ENCODE measurements at regions not wholly inside any gene's neighbourhood (a gene's known extent, or its start where the extent isn't known, plus 50 kb on each side); places are given as distances from the start of the nearest gene placed in this dataset.

- no peak for TF ChIP-seq PATZ1 (CRISPR knock-in tag; IDR thresholded peaks at IDR 0.05; ENCODE audit: borderline replicate concordance)
- TF ChIP-seq ZNF8 (CRISPR knock-in tag; IDR thresholded peaks at IDR 0.05) = no peak
- TF ChIP-seq POU6F1 (CRISPR knock-in tag; IDR thresholded peaks at IDR 0.05; ENCODE audit: borderline replicate concordance, low read depth) = no peak
- no peak for TF ChIP-seq ZNF565 (CRISPR knock-in tag; conservative IDR thresholded peaks at IDR 0.05; ENCODE audit: low read depth)
- no peak for TF ChIP-seq GLIS3 (CRISPR knock-in tag; IDR thresholded peaks at IDR 0.05)
These were observed 94.0 kb upstream of the TBL1X start (continued) for GRCh38 chrX:9370893-9371292.

- no peak for TF ChIP-seq CSDC2 (CRISPR knock-in tag; IDR thresholded peaks at IDR 0.05)
- no peak for TF ChIP-seq ZFP30 (CRISPR knock-in tag; IDR thresholded peaks at IDR 0.05)
- no peak for TF ChIP-seq PATZ1 (CRISPR knock-in tag; IDR thresholded peaks at IDR 0.05; ENCODE audit: borderline replicate concordance)
- TF ChIP-seq RARB (CRISPR knock-in tag; IDR thresholded peaks at IDR 0.05) = no peak
- TF ChIP-seq GLIS3 (CRISPR knock-in tag; IDR thresholded peaks at IDR 0.05) = no peak
- no peak for TF ChIP-seq BACH2 (CRISPR knock-in tag; IDR thresholded peaks at IDR 0.05; ENCODE audit: borderline replicate concordance)
- no peak for ATAC-seq
These were observed 92.0 kb upstream of the TBL1X start for GRCh38 chrX:9372866-9373265.

- no peak for ATAC-seq
- no peak for TF ChIP-seq ZNF8 (CRISPR knock-in tag; IDR thresholded peaks at IDR 0.05)
- no peak for TF ChIP-seq PATZ1 (CRISPR knock-in tag; IDR thresholded peaks at IDR 0.05; ENCODE audit: borderline replicate concordance)
- TF ChIP-seq CREB5 (CRISPR knock-in tag; IDR thresholded peaks at IDR 0.05; ENCODE audit: low read depth) = no peak
- no peak for TF ChIP-seq GLIS3 (CRISPR knock-in tag; IDR thresholded peaks at IDR 0.05)
- no peak for TF ChIP-seq CSDC2 (CRISPR knock-in tag; IDR thresholded peaks at IDR 0.05)
- TF ChIP-seq ARNTL (CRISPR knock-in tag; IDR thresholded peaks at IDR 0.05; ENCODE audit: borderline replicate concordance, low read depth) = no peak
- TF ChIP-seq ZFP3 (CRISPR knock-in tag; IDR thresholded peaks at IDR 0.05) = no peak
- no peak for TF ChIP-seq CSRNP3 (CRISPR knock-in tag; IDR thresholded peaks at IDR 0.05)
- no peak for TF ChIP-seq TSHZ2 (CRISPR knock-in tag; IDR thresholded peaks at IDR 0.05)
- TF ChIP-seq BACH2 (CRISPR knock-in tag; IDR thresholded peaks at IDR 0.05; ENCODE audit: borderline replicate concordance) = no peak
- TF ChIP-seq POU6F1 (CRISPR knock-in tag; IDR thresholded peaks at IDR 0.05; ENCODE audit: borderline replicate concordance, low read depth) = no peak
- TF ChIP-seq OSR1 (CRISPR knock-in tag; IDR thresholded peaks at IDR 0.05) = no peak
- TF ChIP-seq TCF4 (CRISPR knock-in tag; IDR thresholded peaks at IDR 0.05; ENCODE audit: borderline replicate concordance) = no peak
- no peak for TF ChIP-seq SNAI2 (CRISPR knock-in tag; IDR thresholded peaks at IDR 0.05)
- TF ChIP-seq ZNF565 (CRISPR knock-in tag; conservative IDR thresholded peaks at IDR 0.05; ENCODE audit: low read depth) = no peak
- TF ChIP-seq ZFP30 (CRISPR knock-in tag; IDR thresholded peaks at IDR 0.05) = no peak
- no peak for TF ChIP-seq ZNF70 (CRISPR knock-in tag; IDR thresholded peaks at IDR 0.05)
- no peak for TF ChIP-seq ISL1 (CRISPR knock-in tag; IDR thresholded peaks at IDR 0.05)
These were observed 91.1 kb upstream of the TBL1X start for GRCh38 chrX:9373789-9374188.
